Left renal pelvis (tissue), 4 donors: ENCODE measurements at regions not wholly inside any gene's neighbourhood (a gene's known extent, or its start where the extent isn't known, plus 50 kb on each side); places are given as distances from the start of the nearest gene placed in this dataset.
"Not testable (repeated sequence)": the region's sequence is repeated elsewhere in the genome, so short reads cannot be mapped to it uniquely, and the experiment has no call there.

Experiments used
- DNase-seq, 4 donors: peaks; one replicate each; pipeline ENCODE4 v3.0.0-alpha.2; 2013; ENCODE audit warnings: low read depth in 4 of 4, low spot score in 3 of 4

DNA sequence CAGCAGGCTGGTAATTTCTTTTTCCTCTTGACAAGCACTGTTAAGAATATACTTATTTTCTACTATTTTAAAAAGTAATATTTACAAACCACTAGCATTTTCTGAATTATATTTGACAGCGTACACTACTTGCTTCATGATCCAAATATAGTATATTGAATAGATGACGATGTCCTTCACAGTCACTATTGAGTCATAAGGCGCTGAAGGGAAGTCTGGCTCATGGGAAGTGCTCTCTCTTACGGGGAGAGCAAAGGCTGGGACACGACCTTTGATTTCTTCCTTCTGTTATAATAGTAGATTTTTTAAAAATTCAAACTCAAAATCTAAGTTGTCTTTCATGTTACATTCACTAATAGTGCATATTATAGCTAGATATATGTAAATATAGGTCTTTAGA, 357.1 kb downstream of the SOCS6 start:
- no peak for DNase-seq

GRCh38 chr18:70643812-70644211, 355.0 kb downstream of the SOCS6 start:
- no peak for DNase-seq

DNA sequence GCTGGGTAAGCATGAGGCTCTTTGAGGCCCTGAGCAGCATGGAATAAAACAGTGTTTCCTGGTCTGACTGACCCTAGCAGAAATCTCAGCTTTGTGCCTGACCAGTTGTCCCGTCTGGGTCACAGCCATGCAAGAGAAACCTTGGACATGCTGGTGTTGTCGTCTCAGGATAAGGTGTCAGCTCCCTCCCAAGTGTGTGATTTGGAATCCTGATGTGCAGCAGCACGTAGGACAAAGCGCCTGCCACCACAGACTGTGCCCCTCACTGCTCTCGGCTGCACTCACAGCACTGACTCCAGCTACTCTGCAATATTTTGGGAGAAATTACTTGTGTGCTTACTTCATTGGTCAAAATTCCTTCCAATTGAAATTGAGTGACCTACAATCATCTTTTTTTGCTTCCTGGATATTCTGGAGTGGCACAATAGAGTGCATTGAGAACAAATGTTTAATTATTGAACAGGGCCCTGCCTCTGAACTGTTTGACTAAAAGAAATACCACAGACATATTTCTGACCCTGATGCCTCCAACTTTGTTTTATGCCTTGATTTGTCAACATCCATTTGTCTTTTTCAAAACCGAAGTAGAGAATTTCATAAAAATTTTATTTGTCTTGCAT, 352.4 kb downstream of the SOCS6 start:
- DNase-seq, result no peak

GRCh38 chr18:70640336-70640887, 351.6 kb downstream of the SOCS6 start:
- DNase-seq, result no peak

GRCh38 chr18:70636991-70637390, 348.1 kb downstream of the SOCS6 start:
- no peak for DNase-seq

DNA sequence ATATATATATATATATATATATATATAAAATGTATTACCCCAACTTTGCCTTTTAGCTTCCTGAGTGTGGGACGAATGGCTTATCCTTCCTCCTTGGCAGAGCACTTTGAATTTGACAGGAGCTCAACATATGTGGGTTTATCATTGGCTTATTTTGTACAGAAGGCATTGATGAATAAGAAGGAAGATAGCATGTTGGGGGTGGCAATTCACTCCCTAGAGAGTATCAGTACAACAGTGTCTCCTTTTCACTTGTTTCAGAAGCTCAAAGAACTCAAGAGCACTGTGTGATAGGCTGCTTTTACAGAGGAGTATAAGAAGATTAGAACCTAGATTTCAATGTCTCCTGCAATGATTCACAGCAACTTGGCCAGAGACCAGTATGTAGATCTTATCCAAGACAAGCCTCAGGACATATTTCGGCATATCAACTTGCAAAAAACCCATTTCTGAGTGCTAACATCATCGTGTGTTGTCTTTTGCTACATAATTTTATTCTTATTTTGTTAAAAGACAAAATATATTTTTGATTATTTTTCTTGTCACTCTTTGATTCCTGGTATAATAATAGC, 345.8 kb downstream of the SOCS6 start:
- DNase-seq, result no peak

DNA sequence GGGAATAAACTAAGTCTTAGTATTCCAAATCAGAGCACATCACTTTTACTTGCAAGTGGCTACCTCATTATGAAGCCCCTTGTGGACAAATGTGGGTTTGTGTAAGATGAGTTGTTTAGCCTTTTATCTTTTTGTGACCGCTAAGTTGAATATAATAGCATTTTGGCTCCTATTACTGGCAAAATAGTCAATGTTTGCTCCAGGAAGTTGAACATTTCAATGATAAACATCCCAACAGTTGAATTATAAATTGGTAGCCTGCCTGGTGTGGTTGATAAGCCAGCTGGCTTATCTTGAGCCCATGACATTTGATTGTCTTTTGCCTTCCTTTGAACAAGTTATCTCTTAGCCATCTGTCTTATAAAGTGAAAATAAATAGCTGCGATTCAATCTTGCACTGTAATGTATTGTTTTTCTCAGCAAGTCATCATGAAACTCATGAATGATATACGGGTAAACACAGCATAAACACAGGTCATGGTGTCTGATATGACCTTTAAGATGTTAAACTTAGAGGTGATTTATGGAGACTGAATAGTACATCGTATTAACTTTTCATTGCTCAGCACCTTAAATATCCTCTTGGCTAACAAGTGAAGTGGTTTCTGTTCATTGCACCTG, 338.4 kb downstream of the SOCS6 start:
- no peak for DNase-seq

DNA sequence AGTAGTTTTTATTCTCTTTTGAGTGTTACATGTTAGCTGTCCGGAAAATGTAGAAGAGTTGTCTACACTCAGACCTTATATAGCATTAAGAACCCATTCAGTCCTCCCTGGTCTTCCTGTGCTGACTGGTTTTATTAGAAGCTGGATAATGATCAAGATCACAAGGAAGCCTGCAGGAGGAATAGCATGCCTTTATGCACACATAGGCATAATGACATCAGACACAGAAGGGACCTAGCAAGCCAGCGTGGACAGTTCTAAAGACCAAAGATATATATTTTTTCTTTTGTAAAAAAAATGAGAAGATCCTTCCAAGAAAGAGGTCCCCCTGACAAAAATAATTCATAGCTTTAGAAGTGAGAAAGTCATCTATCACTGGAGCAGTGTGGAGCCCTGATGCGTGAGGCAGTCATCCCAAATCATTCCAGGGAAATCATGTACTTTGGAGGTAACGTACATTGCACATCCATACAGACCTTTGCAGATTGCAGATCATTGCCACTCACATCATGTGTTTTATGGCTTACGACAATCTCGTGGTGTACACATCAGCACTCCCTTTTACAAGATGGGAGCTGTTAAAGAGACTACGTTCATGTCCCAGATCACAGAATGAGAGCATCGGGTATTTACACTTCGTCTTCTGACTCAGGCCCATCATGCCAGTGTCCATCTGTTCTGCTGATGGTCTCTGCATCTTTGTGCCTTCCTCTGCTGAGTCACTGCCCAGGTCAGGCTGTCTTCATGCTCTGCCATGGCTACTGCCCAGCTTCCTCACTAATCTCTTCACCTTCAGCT, 334.0 kb downstream of the SOCS6 start:
- no peak for DNase-seq

DNA sequence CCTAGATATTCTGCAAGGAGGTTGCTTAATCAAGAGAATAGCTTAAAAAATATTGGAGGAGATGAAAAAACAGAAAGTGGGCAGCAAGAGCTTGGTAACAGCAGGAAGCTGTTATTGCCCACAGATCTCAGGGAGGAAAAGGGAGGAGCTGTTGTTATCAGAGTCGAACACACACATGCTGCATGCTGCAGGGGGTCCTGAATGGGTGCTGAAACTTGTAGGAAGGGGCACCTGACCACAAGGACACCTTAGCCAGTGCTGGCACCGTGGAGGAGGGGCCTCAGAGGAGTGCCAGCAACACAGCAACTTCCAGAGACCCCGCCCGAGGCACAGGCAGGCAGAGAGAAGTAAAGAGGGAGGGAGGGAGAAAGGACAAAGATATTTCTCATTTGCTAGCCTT, 332.9 kb downstream of the SOCS6 start:
- no peak for DNase-seq

- no peak for DNase-seq
These were observed 332.2 kb downstream of the SOCS6 start for GRCh38 chr18:70620837-70621612.

DNA sequence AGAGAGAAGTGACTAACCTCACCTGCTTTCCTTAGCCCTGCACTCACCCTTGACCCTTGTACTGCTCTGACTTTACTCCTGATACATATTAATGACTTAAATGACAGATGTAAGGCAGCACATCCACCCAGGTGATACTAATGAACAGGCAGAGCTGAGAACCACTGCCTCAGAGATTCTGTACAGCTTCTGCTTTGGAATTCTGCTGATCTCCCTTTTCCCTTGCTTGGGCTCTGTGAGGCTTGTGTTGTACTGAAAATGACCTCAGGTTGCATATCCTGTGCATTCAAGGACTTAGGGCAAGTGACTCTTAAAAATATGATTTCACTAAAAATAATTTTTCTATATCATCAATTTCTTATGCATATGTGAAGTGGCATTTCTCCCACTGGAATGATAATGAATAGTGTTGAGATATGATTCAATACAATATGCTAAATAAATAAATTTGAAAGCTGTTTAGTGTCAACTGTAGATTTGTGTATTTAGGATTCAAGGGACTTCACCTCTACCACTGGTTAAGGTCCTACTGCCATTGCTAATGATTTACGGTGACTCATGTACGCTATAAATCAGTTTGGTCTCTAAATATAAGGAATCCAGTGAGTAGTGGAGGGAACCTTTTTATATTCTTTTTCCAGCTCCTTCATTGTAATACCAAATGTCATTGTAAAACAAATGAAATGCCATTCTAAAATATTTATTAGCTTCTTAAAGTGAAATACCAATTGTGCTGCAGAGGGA, 328.3 kb downstream of the SOCS6 start:
- DNase-seq, result no peak

DNA sequence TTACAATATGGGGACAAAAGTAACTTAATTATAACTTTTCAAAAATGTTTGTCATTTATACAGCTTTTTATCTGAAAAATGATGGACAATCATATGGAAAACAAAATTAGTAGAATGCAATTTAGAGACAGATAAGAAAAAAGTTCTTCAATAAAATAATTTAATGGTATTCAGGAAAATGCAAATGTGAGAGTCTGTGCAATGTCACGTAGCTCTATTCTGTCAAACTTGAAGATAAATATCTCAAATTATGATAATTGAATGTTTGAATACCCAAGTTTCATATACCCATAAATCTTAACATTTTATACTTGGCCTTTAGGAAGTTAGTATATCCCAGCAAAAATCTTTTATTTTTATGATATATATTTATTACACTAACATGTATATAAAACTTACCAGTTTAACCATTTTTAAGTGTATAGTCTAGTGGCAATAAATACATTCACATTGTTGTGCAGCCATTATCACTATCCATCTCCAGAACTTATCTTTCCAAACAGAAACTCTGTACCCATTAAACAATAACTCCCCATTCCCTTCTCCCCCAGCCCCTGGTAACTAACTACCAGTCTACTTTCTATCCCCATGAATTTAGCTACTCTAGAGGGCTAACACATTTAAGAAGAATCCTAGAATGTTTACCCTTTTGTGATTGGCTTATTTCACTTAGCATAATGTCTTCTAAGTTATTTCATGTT, 311.5 kb downstream of the SOCS6 start:
- no peak for DNase-seq

DNA sequence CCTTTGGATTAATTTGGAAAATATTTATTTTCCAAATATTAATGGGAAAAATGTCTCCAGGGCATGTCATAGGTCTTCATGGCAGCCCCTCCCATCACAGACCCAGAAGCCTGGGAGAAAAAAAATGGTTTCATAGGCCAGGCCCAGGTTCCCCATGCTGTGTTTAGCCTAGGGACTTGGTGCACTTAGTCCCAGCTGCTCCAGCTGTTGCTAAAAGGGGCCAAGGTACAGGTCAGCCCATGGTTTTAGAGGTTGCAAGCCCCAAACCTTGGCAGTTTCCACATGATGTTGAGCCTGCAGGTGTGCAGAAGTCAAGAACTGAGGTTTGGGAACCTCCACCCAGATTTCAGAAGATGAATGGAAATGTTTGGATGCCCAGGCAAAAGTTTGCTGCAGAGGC, 309.6 kb downstream of the SOCS6 start:
- no peak for DNase-seq

- DNase-seq, result no peak
These were observed 294.1 kb downstream of the SOCS6 start for GRCh38 chr18:70582981-70583380.

- DNase-seq, result no peak
These were observed 289.6 kb downstream of the SOCS6 start for GRCh38 chr18:70578480-70578879.

- no peak for DNase-seq
These were observed 288.2 kb downstream of the SOCS6 start for GRCh38 chr18:70577023-70577420.

GRCh38 chr18:70576276-70577022, 287.6 kb downstream of the SOCS6 start:
- DNase-seq, result no peak

GRCh38 chr18:70574951-70575350, 286.1 kb downstream of the SOCS6 start:
- DNase-seq, result not testable (repeated sequence)

DNA sequence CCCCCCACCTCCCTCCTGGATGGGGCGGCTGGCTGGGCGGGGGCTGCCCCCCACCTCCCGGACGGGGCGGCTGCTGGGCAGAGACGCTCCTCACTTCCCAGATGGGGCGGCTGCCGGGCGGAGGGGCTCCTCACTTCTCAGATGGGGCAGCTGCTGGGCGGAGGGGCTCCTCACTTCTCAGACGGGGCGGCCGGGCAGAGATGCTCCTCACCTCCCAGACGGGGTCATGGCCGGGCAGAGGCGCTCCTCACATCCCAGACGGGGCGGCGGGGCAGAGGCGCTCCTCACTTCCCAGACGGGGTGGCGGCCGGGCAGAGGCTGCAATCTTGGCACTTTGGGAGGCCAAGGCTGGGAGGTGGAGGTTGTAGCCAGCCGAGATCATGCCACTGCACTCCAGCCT, 280.8 kb downstream of the SOCS6 start:
- DNase-seq, result not testable (repeated sequence)
